Stimulated activated naive CD8-positive, alpha-beta T cell treated with anti-CD3 and anti-CD28 coated beads, Interleukin-15, amount 100 ng/mL, for 72 hours (primary cell): ENCODE measurements at regions not wholly inside any gene's neighbourhood (a gene's known extent, or its start where the extent isn't known, plus 50 kb on each side); places are given as distances from the start of the nearest gene placed in this dataset.

ENCODE experiments used
- ATAC-seq: fragments of 150-1000 bp; cut with Tn5 transposase; 2 replicates; pipeline ENCODE4 v1.10.0; 2021; ENCODE audit warnings: mild to moderate bottlenecking, moderate library complexity
- DNase-seq, 2 donors: peaks; one replicate each; pipeline ENCODE4 v3.0.0; 2021 to 2022
- H3K27ac Mint-ChIP-seq, 2 donors: one replicate each; pipeline ENCODE4 v1.8.0; 2022; ENCODE audit warnings: mild to moderate bottlenecking in 2 of 2, mixed read lengths in 2 of 2, moderate library complexity in 2 of 2
- H3K27me3 Mint-ChIP-seq: one replicate; pipeline ENCODE4 v1.8.0; 2022; ENCODE audit warnings: mixed read lengths
- H3K4me1 Mint-ChIP-seq: one replicate; pipeline ENCODE4 v1.8.0; 2022; ENCODE audit warnings: mild to moderate bottlenecking, mixed read lengths
- H3K4me3 Mint-ChIP-seq, 2 donors: one replicate each; pipeline ENCODE4 v1.8.0; 2022; ENCODE audit warnings: mild to moderate bottlenecking in 2 of 2, mixed read lengths in 2 of 2, moderate library complexity in 1 of 2
- H3K9me3 Mint-ChIP-seq, 2 donors: one replicate each; pipeline ENCODE4 v1.8.0; 2022; ENCODE audit warnings: mixed read lengths in 2 of 2

GRCh38 chr5:92525131-92525530, 1055.9 kb downstream of the NR2F1-AS1 start:
- H3K4me3 Mint-ChIP-seq = no peak overlapping the region
- no peak for ATAC-seq
- H3K9me3 Mint-ChIP-seq = peaks cover 6% of the 10 kb centered on the region in 2 donors
- no peak overlapping the region for H3K27ac Mint-ChIP-seq
- DNase-seq = no peak
- H3K4me1 Mint-ChIP-seq = no peaks in the 10 kb centered on the region
- no peaks in the 10 kb centered on the region for H3K27me3 Mint-ChIP-seq

- DNase-seq = no peak
- Mint-ChIP-seq H3K9me3 (peaks cover 6 to 8% of the 10 kb centered on the region in 2 donors), H3K27me3 (no peaks in the 10 kb centered on the region), H3K4me1 (peaks cover 7% of the 10 kb centered on the region), H3K4me3 (no peak overlapping the region), H3K27ac (no peak overlapping the region)
- ATAC-seq = no peak
Observed at GRCh38 chr5:92519811-92520632, 1061.0 kb downstream of the NR2F1-AS1 start.

GRCh38 chr5:92518318-92518904, 1062.6 kb downstream of the NR2F1-AS1 start:
- H3K9me3 Mint-ChIP-seq = peaks cover 6 to 8% of the 10 kb centered on the region in 2 donors

GRCh38 chr5:92514896-92515295, 1066.1 kb downstream of the NR2F1-AS1 start:
- H3K27me3 Mint-ChIP-seq = no peaks in the 10 kb centered on the region
- no peak for DNase-seq
- H3K27ac Mint-ChIP-seq = no peak overlapping the region
- peaks cover 9 to 27% of the 10 kb centered on the region in 2 donors for H3K9me3 Mint-ChIP-seq
- ATAC-seq = no peak
- H3K4me3 Mint-ChIP-seq = no peak overlapping the region
- H3K4me1 Mint-ChIP-seq = peaks cover 7% of the 10 kb centered on the region

More at GRCh38 chr5:92518318-92518904, 1062.6 kb downstream of the NR2F1-AS1 start:
- Mint-ChIP-seq H3K27ac (no peak overlapping the region), H3K4me3 (no peak overlapping the region), H3K27me3 (no peaks in the 10 kb centered on the region), H3K4me1 (peaks cover 7% of the 10 kb centered on the region)
- ATAC-seq (peak; percentile 70), DNase-seq (no peak)

GRCh38 chr5:92513067-92513466, 1068.0 kb downstream of the NR2F1-AS1 start:
- Mint-ChIP-seq H3K27ac (no peak overlapping the region), H3K4me3 (no peak overlapping the region), H3K27me3 (no peaks in the 10 kb centered on the region), H3K9me3 (peaks cover 22 to 32% of the 10 kb centered on the region in 2 donors), H3K4me1 (no peaks in the 10 kb centered on the region)
- ATAC-seq (no peak), DNase-seq (no peak)

GRCh38 chr5:92508271-92508670, 1072.7 kb downstream of the NR2F1-AS1 start:
- DNase-seq (no peak), ATAC-seq (no peak)
- Mint-ChIP-seq H3K9me3 (peaks cover 25 to 36% of the 10 kb centered on the region in 2 donors), H3K4me1 (no peaks in the 10 kb centered on the region), H3K27me3 (no peaks in the 10 kb centered on the region), H3K27ac (no peak overlapping the region), H3K4me3 (no peak overlapping the region)

GRCh38 chr5:92505925-92506324, 1075.1 kb downstream of the NR2F1-AS1 start:
- H3K4me1 Mint-ChIP-seq = no peaks in the 10 kb centered on the region
- ATAC-seq (no peak), DNase-seq (no peak)
- peaks cover 23% of the 10 kb centered on the region in 2 donors for H3K9me3 Mint-ChIP-seq
- H3K4me3 Mint-ChIP-seq = no peak overlapping the region
- H3K27ac Mint-ChIP-seq = no peak overlapping the region
- H3K27me3 Mint-ChIP-seq = no peaks in the 10 kb centered on the region

- Mint-ChIP-seq H3K9me3 (peaks cover 16 to 17% of the 10 kb centered on the region in 2 donors), H3K27ac (no peak overlapping the region), H3K4me3 (no peak overlapping the region), H3K4me1 (no peaks in the 10 kb centered on the region), H3K27me3 (no peaks in the 10 kb centered on the region)
- ATAC-seq (no peak), DNase-seq (no peak)
Observed at GRCh38 chr5:92505145-92505544, 1075.9 kb downstream of the NR2F1-AS1 start.

- H3K4me1 Mint-ChIP-seq = no peaks in the 10 kb centered on the region
- DNase-seq (no peak), ATAC-seq (no peak)
- peaks cover 16 to 17% of the 10 kb centered on the region in 2 donors for H3K9me3 Mint-ChIP-seq
- no peaks in the 10 kb centered on the region for H3K27me3 Mint-ChIP-seq
- H3K27ac Mint-ChIP-seq = no peak overlapping the region
- H3K4me3 Mint-ChIP-seq = no peak overlapping the region
Observed at GRCh38 chr5:92504346-92504745, 1076.7 kb downstream of the NR2F1-AS1 start.

- Mint-ChIP-seq H3K9me3 (no peaks in the 10 kb centered on the region), H3K4me3 (no peak overlapping the region), H3K27ac (no peak overlapping the region), H3K27me3 (no peaks in the 10 kb centered on the region), H3K4me1 (no peaks in the 10 kb centered on the region)
- ATAC-seq (no peak), DNase-seq (no peak)
Observed at GRCh38 chr5:92500752-92501151, 1080.3 kb downstream of the NR2F1-AS1 start.

GRCh38 chr5:92496545-92496944, 1084.5 kb downstream of the NR2F1-AS1 start:
- H3K27ac Mint-ChIP-seq = no peak overlapping the region
- no peaks in the 10 kb centered on the region for H3K9me3 Mint-ChIP-seq
- no peaks in the 10 kb centered on the region for H3K27me3 Mint-ChIP-seq
- ATAC-seq (no peak), DNase-seq (no peak)
- no peaks in the 10 kb centered on the region for H3K4me1 Mint-ChIP-seq
- no peak overlapping the region for H3K4me3 Mint-ChIP-seq

GRCh38 chr5:92494508-92494907, 1086.5 kb downstream of the NR2F1-AS1 start:
- DNase-seq = no peak
- Mint-ChIP-seq H3K27me3 (no peaks in the 10 kb centered on the region), H3K27ac (no peak overlapping the region), H3K4me3 (no peak overlapping the region), H3K9me3 (no peaks in the 10 kb centered on the region), H3K4me1 (no peaks in the 10 kb centered on the region)
- no peak for ATAC-seq

- Mint-ChIP-seq H3K27me3 (no peaks in the 10 kb centered on the region), H3K9me3 (no peaks in the 10 kb centered on the region), H3K27ac (no peak overlapping the region), H3K4me1 (no peaks in the 10 kb centered on the region), H3K4me3 (no peak overlapping the region)
- no peak for ATAC-seq
- DNase-seq = no peak
Observed at GRCh38 chr5:92492908-92493307, 1088.1 kb downstream of the NR2F1-AS1 start.

GRCh38 chr5:92484484-92484883, 1096.5 kb downstream of the NR2F1-AS1 start:
- Mint-ChIP-seq H3K27ac (no peak overlapping the region), H3K9me3 (peaks cover 0 to 3% of the 10 kb centered on the region in 2 donors), H3K27me3 (no peaks in the 10 kb centered on the region), H3K4me1 (no peaks in the 10 kb centered on the region), H3K4me3 (no peak overlapping the region)
- ATAC-seq = no peak
- no peak for DNase-seq

- peaks cover 9 to 17% of the 10 kb centered on the region in 2 donors for H3K9me3 Mint-ChIP-seq
- H3K4me3 Mint-ChIP-seq = no peak overlapping the region
- no peak for ATAC-seq
- no peak overlapping the region for H3K27ac Mint-ChIP-seq
- H3K27me3 Mint-ChIP-seq = no peaks in the 10 kb centered on the region
- H3K4me1 Mint-ChIP-seq = no peaks in the 10 kb centered on the region
- DNase-seq = no peak
Observed at GRCh38 chr5:92472981-92473566, 1090.0 kb upstream of the ARRDC3 start.

GRCh38 chr5:92471861-92472260, 1088.7 kb upstream of the ARRDC3 start:
- ATAC-seq = no peak
- Mint-ChIP-seq H3K4me1 (no peaks in the 10 kb centered on the region), H3K9me3 (peaks cover 9 to 17% of the 10 kb centered on the region in 2 donors), H3K27me3 (no peaks in the 10 kb centered on the region), H3K27ac (no peak overlapping the region), H3K4me3 (no peak overlapping the region)
- DNase-seq = no peak
